GM10266 (cell line): ENCODE measurements at regions not wholly inside any gene's neighbourhood (a gene's known extent, or its start where the extent isn't known, plus 50 kb on each side); places are given as distances from the start of the nearest gene placed in this dataset.
"Not testable (repeated sequence)": the region's sequence is repeated elsewhere in the genome, so short reads cannot be mapped to it uniquely, and the experiment has no call there.

Experiments used
- DNase-seq: peaks from one replicate; pipeline ENCODE4 v3.0.0; 2012; ENCODE audit errors: extremely low spot score
- TF ChIP-seq, protein P1 (sequence below): IDR thresholded peaks from 2 replicates; pipeline ENCODE4 v1.5.1; 2012; ENCODE audit warnings: mild to moderate bottlenecking, low read depth; ENCODE audit not compliant: control insufficient read depth, insufficient read depth; ENCODE audit errors: missing control alignments

DNA sequence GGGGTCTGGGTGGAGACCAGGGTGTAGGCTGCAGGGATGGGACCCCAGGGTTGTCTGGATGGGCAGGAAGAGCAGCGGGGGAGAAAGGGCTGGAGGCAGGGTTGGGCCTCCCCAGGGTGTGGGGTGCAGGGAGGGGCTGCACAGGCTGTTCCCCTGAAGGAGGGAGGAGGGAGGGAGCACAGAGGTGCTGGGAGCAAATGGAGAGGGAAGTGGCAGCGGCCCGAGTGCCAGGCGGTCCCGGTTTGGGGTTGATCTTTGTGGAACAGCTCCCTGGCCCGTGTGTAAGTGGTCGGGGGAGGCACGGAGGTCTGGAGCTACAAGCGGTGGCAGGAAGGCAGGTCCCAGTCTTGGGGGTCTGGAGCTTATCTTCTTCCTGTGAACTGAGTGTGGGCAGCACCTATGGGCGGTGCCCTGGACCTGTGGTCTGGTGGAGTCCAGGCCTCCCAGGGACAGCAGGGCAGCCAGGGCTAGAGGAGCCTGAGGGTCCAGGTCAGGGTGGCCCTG lies 391.6 kb downstream of the TMEM121 start:
- TF ChIP-seq, protein P1, sequence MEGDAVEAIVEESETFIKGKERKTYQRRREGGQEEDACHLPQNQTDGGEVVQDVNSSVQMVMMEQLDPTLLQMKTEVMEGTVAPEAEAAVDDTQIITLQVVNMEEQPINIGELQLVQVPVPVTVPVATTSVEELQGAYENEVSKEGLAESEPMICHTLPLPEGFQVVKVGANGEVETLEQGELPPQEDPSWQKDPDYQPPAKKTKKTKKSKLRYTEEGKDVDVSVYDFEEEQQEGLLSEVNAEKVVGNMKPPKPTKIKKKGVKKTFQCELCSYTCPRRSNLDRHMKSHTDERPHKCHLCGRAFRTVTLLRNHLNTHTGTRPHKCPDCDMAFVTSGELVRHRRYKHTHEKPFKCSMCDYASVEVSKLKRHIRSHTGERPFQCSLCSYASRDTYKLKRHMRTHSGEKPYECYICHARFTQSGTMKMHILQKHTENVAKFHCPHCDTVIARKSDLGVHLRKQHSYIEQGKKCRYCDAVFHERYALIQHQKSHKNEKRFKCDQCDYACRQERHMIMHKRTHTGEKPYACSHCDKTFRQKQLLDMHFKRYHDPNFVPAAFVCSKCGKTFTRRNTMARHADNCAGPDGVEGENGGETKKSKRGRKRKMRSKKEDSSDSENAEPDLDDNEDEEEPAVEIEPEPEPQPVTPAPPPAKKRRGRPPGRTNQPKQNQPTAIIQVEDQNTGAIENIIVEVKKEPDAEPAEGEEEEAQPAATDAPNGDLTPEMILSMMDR = no peak
- no peak for DNase-seq

DNA sequence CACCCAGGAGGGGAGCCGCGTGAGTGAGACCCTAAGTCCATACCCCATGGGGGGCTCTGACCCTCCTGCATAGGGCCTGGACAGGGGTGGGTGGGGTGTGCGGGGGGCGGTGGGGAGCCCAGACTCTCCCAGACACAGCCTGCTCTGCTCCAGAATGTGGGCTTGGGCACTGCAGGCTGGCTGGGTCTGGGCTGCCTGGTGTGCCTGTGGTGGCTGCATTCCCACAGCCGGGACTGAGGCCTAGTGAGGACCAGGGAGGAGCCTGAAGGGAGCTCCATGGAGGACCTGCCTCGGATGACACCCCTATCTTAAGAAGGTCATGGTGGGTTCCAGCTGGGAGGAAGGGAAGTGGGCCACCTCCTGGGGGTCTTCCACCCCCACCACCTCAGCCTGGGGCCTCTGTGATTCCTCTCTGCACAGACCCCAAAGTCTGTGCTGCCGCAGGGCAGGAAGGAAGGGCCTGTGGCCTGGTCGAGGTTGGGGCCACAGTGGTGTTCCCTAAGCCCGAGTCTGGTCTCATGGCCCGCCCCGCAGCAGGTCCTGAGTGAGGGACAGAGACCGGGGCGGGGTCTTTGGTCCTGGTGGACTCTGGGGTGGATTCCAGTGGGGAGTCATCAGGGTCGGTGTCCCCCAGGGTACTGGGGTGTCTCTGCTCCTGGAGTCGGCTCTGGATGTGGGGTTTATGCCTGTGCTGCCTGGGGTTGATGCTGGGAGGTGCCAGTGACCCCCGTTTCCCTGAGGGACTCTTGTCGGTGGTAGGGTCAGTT lies 392.3 kb downstream of the TMEM121 start:
- no peak for DNase-seq
- TF ChIP-seq, protein P1 = no peak

DNA sequence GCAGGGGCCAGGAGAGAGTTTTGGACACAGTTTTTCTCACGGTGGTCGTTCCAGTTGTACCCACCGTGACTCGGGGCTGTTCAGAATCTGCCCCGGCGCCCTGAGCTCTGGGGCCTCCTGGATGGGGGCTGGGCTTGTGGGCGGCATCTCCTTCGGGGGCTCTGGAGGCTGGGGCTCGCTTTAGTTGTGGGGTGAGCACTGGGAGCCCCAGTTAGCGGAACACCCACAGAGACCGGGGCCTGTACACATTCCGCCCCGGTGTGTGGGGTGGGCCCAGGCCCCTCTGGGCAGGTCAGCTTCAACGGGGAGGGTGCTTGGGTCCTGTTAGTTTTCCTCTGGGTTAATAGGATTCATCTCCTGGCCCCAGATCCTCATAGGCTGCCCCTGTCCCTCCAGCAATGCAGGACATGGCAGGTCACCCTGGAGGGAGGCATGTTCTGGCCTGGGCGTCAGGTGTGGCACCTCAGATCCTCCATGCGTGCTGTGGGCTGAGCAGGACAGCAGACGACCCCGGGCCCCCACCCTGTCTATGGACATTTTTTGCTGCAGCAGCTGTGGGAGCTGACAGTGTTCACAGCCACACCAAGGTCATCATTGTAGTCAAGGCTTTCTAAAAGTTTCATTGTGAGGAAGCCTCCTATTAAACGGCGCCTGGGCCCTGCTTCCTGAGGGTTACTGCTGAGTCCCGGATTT lies 393.2 kb downstream of the TMEM121 start:
- no peak for DNase-seq

DNA sequence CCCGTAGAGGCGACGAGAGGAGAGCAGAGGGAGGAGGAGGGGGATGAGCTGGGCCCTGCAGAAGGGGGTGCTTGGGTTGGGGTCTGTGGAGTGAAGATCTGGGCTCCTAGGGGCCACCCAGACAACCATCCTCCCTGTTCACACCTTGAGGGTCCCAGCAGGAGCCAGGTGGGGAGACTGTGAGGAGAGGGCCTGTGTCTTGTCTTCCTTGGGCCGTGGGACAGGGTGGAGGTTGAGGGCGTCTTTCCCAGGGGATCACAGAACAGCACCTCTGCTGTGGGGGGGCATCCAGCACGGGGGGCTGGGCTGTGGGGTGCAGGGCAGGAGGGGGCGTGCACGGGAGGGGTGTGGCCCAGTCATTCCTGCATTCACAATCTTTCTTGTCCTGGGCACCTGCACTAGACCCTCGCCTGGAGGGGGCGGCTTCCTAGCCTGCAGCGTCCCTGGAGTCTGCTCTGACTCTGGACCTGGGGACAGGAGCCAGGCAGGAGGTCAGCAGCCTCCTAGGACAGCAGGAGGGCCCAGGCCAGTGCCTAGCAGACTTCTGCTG lies 393.8 kb downstream of the TMEM121 start:
- DNase-seq = not testable (repeated sequence)

More for the DNA sequence above, 393.2 kb downstream of the TMEM121 start:
- TF ChIP-seq, protein P1 = no peak

DNA sequence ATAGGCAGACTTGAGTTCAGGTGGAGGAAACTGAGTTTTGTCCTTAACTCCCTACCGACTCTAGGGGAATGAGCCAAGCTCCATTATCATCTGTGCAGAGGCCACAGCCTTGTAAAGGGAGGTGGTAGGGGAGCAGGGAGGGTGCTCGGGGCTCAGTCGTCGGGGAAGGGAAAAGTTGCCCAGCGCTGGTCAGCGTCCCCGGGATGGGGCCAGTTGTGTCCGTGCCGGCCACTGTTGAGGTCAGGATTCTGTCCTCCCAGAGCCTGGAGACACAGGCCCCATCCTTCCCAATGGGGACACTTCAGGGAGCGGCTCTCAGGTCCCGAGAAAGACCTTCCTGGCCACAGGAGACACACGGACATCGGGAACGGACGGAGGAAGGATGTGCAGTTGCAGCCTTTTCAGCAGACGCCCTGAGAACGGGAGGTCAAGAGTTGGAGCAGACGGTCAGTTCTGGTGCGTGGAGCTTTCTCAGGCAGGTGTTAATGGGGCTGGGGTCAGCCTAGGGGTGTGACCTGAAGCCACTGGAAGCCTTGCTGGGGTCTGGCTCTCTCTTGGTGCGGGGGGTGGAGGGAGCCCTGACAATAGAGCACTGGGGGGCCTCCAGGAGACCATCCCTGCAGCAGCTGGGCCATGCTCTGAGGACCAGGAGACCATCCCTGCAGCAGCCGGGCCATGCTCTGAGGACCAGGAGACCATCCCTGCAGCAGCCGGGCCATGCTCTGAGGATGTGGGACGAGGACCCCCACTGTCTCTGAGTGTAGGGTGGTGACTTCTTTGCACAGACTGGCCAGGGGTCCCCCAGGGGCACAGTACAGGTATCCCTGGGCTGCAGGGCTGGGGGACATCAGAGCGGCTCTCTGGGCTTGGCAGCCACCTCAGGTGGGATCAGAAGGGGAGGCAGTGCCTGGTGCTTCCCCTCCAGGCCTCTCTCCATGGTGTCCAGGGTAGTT lies 394.7 kb downstream of the TMEM121 start:
- not testable (repeated sequence) for DNase-seq

DNA sequence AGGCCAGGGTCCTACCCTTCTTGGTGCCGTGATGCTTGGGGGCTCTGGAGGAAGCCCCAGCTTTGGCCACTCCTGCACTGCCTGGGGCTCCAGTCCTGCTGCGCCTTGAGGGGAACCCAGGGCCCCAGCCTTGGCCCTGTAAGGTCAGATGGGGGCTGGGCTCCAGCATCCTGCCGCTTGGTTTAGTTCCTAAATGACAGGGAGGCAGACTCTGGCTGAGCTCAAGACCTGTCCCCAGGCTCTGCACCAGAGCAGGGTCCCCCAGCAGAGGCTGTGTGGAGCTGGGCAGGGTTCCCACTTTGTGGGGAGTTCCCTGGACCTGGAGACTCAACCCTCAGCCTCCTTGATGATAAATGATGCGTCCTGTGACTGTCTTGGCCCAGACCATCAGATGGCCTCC lies 395.4 kb downstream of the TMEM121 start:
- DNase-seq = not testable (repeated sequence)

DNA sequence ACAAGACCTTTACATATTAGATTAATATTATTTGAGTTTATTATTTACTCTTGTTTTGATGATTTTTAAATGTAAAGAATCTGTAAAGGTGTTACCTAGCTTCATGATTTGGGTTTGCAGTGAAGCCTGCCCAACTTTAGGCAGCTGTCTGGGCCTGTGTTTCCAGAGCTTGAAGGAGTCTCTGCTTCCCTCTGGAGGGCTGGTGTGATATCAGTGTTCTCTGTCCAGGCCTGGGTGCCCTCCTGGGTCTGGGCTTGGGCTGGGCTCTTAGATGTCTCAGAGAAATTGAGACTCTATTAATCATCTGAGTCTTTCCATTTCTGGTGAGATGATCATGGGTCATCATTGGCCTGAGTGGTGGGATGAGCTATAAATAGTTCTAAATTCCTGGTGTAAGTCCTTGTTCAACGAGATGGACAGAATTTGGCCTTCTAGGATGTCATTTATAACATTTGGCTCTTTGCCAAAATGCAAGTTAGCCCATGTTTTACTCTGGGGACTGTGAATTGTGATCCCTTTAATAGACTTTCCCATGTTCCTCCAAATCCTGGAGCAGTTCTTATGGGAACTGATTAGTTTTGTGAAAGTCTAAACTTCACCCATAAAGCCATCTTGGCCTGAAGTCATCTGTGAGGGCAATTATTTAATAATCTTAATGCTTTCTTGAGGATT lies 397.3 kb downstream of the TMEM121 start:
- not testable (repeated sequence) for DNase-seq

DNA sequence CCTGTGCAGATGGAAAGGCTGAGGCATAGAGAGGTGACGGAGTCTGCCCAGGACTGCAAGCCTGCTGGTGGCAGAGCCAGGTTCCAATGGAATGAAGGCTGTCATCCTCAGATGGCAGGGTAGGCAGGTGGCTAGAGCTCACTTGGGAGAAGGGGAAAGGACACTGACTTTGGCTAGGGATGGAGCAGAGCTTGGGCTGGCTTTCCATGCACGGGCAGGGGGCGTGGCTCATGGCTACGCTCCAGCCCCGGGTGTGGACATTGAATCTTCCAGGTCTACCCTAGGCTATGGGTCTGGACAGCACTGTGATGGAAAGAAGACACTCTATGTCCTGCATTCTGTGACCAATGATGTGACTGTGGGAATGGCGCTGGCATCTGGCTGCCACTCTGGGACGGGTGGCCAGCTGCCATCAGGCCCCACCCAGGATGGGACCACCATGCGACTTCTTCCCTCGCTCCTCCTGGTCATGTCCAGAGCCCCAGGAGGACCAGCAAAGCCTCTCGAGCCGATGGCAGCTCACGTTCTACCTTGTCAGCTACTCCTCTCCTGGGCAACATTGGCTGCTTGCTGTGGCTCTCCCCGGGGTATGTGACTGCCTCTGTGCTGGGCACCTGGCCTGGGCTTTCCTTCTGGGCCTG lies 398.7 kb downstream of the TMEM121 start:
- DNase-seq = no peak
- TF ChIP-seq, protein P1 = no peak
